ENCODE measurements at regions not wholly inside any gene's neighbourhood (a gene's known extent, or its start where the extent isn't known, plus 50 kb on each side); places are given as distances from the start of the nearest gene placed in this dataset.
"Not testable (repeated sequence)": the region's sequence is repeated elsewhere in the genome, so short reads cannot be mapped to it uniquely, and the experiment has no call there.

- peak; percentile 70 for DNase-seq
- intact Hi-C loops (cut with DNase I): no loop called here
- peak; percentile 88 for ATAC-seq (ENCODE audit: poor library complexity)
Observed at GRCh38 chr1:116847688-116848531, 61.8 kb upstream of the PTGFRN start.

DNA sequence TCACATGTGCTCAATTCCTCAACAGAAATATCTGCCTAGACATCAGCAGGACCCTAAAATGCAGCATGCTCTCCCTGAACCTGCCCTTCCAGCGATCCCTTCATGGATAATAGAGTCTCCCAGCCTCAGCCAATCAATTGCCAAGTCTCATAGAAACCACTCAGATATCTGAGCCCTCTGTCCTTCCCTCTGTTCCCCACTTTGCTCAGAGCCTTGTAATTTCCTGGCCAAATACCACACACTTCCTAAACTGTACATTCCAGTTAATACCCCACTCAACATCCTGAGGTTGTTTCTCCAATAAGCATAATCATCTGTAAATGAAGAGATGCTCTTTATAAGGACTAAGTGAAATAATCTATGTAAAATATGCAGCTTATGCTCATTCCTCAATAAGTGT is 59.3 kb upstream of the PTGFRN start:
- intact Hi-C loops (cut with DNase I): loop anchor here (5.0 kb wide), 1 partner anchor 202 kb away; no protein-coding TSS in a partner anchor
- ATAC-seq (ENCODE audit: poor library complexity) (no peak), DNase-seq (no peak)

DNA sequence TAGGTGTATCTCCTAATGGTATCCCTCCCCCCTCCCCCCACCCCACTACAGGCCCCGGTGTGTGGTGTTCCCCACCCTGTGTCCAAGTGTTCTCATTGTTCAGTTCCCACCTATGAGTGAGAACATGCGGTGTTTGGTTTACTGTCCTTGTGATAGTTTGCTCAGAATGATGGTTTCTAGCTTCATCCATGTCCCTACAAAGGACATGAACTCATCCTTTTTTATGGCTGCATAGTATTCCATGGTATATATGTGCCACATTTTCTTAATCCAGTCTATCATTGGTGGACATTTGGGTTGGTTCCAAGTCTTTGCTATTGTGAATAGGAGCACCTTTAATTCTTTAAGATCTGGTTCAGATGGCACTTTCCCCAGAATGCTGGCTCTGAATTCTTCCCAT is 58.5 kb upstream of the PTGFRN start:
- not testable (repeated sequence) for ATAC-seq (ENCODE audit: poor library complexity); DNase-seq
- intact Hi-C loops (cut with DNase I): loop anchor here (5.0 kb wide), 1 partner anchor 201 kb away; no protein-coding TSS in a partner anchor

GRCh38 chr1:116851846-116852245 is 57.9 kb upstream of the PTGFRN start:
- ATAC-seq (ENCODE audit: poor library complexity) (no peak), DNase-seq (no peak)
- intact Hi-C loops (cut with DNase I): loop anchor here (5.0 kb wide), 1 partner anchor 200 kb away; no protein-coding TSS in a partner anchor

- no peak for ATAC-seq (ENCODE audit: poor library complexity)
- DNase-seq: no peak
- intact Hi-C loops (cut with DNase I): loop anchor here (5.0 kb wide), 1 partner anchor 200 kb away; no protein-coding TSS in a partner anchor
Observed at GRCh38 chr1:116852367-116852766, 57.3 kb upstream of the PTGFRN start.

DNA sequence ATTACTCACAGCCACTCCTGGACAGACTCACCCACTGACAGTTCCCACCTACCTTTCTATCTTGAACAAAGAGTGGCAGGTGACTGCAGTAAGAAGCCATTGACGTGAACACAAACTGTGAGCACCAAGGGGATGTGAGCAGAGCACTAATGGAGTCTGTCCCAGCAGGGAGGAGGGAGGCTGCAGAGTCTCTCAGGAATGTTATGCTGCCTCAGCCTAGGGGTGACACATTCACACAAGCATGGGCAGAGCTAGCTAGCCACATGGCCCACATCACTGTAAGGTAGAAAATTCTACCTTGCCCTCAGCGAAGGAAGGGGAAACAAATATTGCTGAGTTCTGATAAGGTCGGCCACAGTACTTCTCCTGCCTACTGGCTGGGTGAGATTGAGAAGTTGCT is 56.8 kb upstream of the PTGFRN start:
- ATAC-seq (ENCODE audit: poor library complexity) (no peak), DNase-seq (no peak)
- intact Hi-C loops (cut with DNase I): loop anchor here (5.0 kb wide), 1 partner anchor 199 kb away; no protein-coding TSS in a partner anchor

DNA sequence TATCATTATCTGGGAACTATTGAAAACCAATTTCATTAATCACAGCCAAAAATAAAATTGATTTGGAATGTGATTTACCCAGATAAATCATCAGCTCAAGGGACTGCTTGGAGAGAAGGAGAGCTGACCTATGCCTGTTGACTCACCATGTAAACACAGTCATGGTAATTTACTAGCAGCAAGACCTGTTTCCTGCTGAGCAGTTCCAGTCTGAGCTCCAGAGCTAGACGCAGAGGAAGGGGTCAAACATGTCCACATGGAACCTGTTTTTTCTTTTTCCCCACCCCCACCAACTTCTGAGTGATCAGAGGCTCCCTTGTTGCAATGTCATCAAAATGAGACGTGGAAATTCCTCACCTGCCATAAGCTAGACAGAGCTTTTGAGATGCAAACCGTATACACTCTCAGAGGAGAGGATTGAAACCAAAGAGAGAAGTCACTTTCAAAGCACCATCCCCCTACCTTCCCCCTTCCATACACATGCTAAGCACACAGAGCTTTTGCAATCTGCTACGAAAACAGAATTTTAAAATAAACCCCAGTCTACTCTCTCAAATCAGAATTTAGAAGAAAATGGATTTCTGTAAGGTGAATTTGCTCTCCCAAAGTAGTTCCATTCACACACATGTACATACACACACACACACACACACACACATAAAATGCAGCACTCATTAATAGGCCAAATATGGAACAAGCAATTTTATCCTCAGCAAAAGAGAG is 55.9 kb upstream of the PTGFRN start:
- DNase-seq: no peak
- ATAC-seq (ENCODE audit: poor library complexity): no peak
- intact Hi-C loops (cut with DNase I): loop anchor here (5.0 kb wide), 1 partner anchor 198 kb away; no protein-coding TSS in a partner anchor

GRCh38 chr1:116854403-116854690 is 55.4 kb upstream of the PTGFRN start:
- peak; percentile 62 for ATAC-seq (ENCODE audit: poor library complexity)
- no peak for DNase-seq
- intact Hi-C loops (cut with DNase I): loop anchor here (5.0 kb wide), 1 partner anchor 198 kb away; no protein-coding TSS in a partner anchor

GRCh38 chr1:116854716-116855115 is 55.0 kb upstream of the PTGFRN start:
- intact Hi-C loops (cut with DNase I): loop anchor here (5.0 kb wide), 1 partner anchor 198 kb away; no protein-coding TSS in a partner anchor
- peak; percentile 24 for ATAC-seq (ENCODE audit: poor library complexity)
- DNase-seq: no peak

DNA sequence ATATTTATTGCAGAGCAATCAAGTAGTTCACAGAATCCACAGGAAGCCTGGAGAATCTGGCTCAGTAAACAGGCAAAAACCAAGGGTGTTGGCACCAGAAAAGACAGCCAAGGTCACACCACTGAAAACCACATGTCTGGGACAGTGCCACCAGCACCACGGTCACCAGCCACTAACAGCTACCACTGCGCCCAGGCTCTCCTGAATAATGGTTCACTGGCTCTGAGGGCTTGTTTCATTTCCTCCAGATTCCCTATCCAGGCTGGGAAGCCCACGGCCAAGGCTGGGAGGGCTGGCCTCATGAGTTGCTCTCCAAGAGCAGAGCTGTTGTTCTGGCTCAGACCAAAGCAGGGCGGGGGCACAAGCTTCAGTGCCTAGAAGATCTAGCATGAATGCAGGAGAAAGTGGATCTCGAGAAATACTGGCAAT is 54.5 kb upstream of the PTGFRN start:
- peak; percentile 77 for DNase-seq
- intact Hi-C loops (cut with DNase I): no loop called here

GRCh38 chr1:116855773-116856201 is 53.9 kb upstream of the PTGFRN start:
- intact Hi-C loops (cut with DNase I): no loop called here

More for the DNA sequence above, 54.5 kb upstream of the PTGFRN start:
- peak; percentile 85 for ATAC-seq (ENCODE audit: poor library complexity)

DNA sequence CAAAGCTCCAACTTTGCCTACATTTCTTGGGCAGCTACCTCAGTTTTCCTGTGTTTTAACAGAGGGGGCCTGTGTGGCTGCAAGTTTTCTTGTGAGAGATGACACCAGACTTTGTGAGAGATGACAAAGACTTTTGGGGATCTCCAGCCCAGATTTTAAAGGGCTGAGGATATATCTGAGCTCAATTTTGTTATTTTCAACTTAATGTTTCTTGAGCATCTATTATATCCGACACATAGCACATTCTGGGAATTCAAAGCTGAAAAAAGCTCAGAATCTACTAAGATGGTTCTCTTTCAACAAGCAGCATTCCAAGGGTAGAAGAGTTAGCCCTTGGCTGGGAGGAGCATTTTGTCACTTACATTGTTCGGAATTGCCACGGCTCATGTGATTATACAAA is 53.4 kb upstream of the PTGFRN start:
- no peak for DNase-seq
- no peak for ATAC-seq (ENCODE audit: poor library complexity)
- intact Hi-C loops (cut with DNase I): no loop called here

More at GRCh38 chr1:116855773-116856201, 53.9 kb upstream of the PTGFRN start:
- DNase-seq: no peak
- ATAC-seq (ENCODE audit: poor library complexity): peak; percentile 33

- ATAC-seq (ENCODE audit: poor library complexity) (no peak), DNase-seq (no peak)
- intact Hi-C loops (cut with DNase I): no loop called here
Observed at GRCh38 chr1:116857092-116857491, 52.6 kb upstream of the PTGFRN start.
